Mesendoderm (in vitro differentiated cells): ENCODE measurements at regions not wholly inside any gene's neighbourhood (a gene's known extent, or its start where the extent isn't known, plus 50 kb on each side); places are given as distances from the start of the nearest gene placed in this dataset.

ENCODE experiments used
- DNase-seq: peaks from one replicate; pipeline ENCODE4 v3.0.0; 2013
- H2AK5ac ChIP-seq: 2 replicates; pipeline ENCODE4 v1.6.1; 2013; ENCODE audit warnings: low read length, inconsistent platforms
- H2BK120ac ChIP-seq: 2 replicates; pipeline ENCODE4 v1.6.1; 2013; ENCODE audit warnings: low read depth, mild to moderate bottlenecking, low read length, moderate library complexity, mixed read lengths
- H2BK15ac ChIP-seq: replicated peaks from 2 replicates; pipeline ENCODE4 v1.6.1; 2013; ENCODE audit warnings: low read depth, mild to moderate bottlenecking, moderate library complexity
- H2BK5ac ChIP-seq: 2 replicates; pipeline ENCODE4 v1.6.1; 2013; ENCODE audit warnings: low read length, inconsistent platforms
- H3K18ac ChIP-seq: 2 replicates; pipeline ENCODE4 v1.6.1; 2013; ENCODE audit warnings: mild to moderate bottlenecking, low read length, mixed read lengths
- H3K23ac ChIP-seq: one replicate; pipeline ENCODE4 v1.6.1; 2013; ENCODE audit warnings: low read length
- H3K27ac ChIP-seq: 2 replicates; pipeline ENCODE4 v1.5.1; 2013; ENCODE audit warnings: low read depth, mild to moderate bottlenecking, inconsistent platforms, low read length, moderate library complexity
- H3K27me3 ChIP-seq: 2 replicates; pipeline ENCODE4 v1.6.1; 2013; ENCODE audit warnings: low read length, control low read depth, mild to moderate bottlenecking, inconsistent platforms; ENCODE audit not compliant: insufficient read depth, poor library complexity
- H3K36me3 ChIP-seq: 2 replicates; pipeline ENCODE4 v1.6.1; 2013; ENCODE audit warnings: low read length, inconsistent platforms; ENCODE audit not compliant: control insufficient read depth, insufficient read depth
- H3K4ac ChIP-seq: one replicate; pipeline ENCODE4 v1.6.1; 2013; ENCODE audit warnings: low read depth, mild to moderate bottlenecking, low read length, moderate library complexity
- H3K4me1 ChIP-seq: 2 replicates; pipeline ENCODE4 v1.6.1; 2013; ENCODE audit warnings: low read depth, low read length, inconsistent platforms; ENCODE audit not compliant: control insufficient read depth
- H3K4me2 ChIP-seq: 2 replicates; pipeline ENCODE4 v1.6.1; 2013; ENCODE audit warnings: low read length
- H3K4me3 ChIP-seq: 2 replicates; pipeline ENCODE4 v1.5.1; 2013; ENCODE audit warnings: mild to moderate bottlenecking, low read length
- H3K56ac ChIP-seq: one replicate; pipeline ENCODE4 v1.6.1; 2013; ENCODE audit warnings: low read length
- H3K79me1 ChIP-seq: 2 replicates; pipeline ENCODE4 v1.6.1; 2013; ENCODE audit warnings: low read length, inconsistent platforms
- H3K79me2 ChIP-seq: 2 replicates; pipeline ENCODE4 v1.6.1; 2013; ENCODE audit warnings: mild to moderate bottlenecking, low read length; ENCODE audit not compliant: control insufficient read depth, insufficient read depth
- H3K9ac ChIP-seq: 2 replicates; pipeline ENCODE4 v1.6.1; 2013; ENCODE audit warnings: low read length, inconsistent platforms
- H4K5ac ChIP-seq: one replicate; pipeline ENCODE4 v1.6.1; 2013; ENCODE audit warnings: low read length
- H4K8ac ChIP-seq: one replicate; pipeline ENCODE4 v1.6.1; 2013; ENCODE audit warnings: low read depth, mild to moderate bottlenecking, control low read depth, low read length, moderate library complexity
- WGBS: extraction: QIAGEN DNeasy Blood & Tissue Kit; methylation state at CpG from one replicate; pipeline ENCODE4 v1.1.7; 2013; ENCODE audit warnings: low lambda C conversion rate, missing lambda C conversion rate; ENCODE audit not compliant: insufficient coverage; ENCODE audit errors: extremely low coverage; 5-methylcytosine and 5-hydroxymethylcytosine counted together

DNA sequence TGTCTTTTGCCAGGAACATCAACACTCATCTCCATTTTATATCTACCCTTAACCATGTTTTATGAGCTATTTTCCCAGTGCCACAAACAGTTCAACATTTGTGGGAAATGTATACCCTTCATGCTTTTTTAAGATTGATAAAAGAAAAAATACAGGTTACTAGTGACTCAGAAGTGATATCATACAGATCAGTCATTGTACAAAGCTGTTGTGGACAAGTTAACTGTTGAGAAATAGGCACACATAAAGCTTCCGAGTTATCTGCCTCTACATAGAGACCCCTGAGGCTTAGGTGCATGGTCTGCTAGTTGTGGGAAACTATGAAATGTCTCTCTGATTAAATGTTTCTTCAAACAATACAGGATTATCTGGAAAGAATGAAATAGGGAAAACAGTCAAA lies 96.3 kb downstream of the LSM5 start:
- H3K27ac ChIP-seq = no peak overlapping the region
- H3K4me1 ChIP-seq = no peaks in the 10 kb centered on the region
- H3K9ac ChIP-seq = no peak overlapping the region
- H3K36me3 ChIP-seq = no peaks in the 10 kb centered on the region
- no peak overlapping the region for H3K4ac ChIP-seq
- H3K56ac ChIP-seq = no peak overlapping the region
- no peaks in the 10 kb centered on the region for H3K79me1 ChIP-seq
- WGBS = no CpG with 5 or more reads among the region's 1 CpG
- H2BK5ac ChIP-seq = no peak overlapping the region
- no peak overlapping the region for H3K4me3 ChIP-seq
- no peak overlapping the region for H2AK5ac ChIP-seq
- no peak overlapping the region for H2BK120ac ChIP-seq
- no peak overlapping the region for H4K5ac ChIP-seq
- no peak overlapping the region for H2BK15ac ChIP-seq
- no peak for DNase-seq
- H3K79me2 ChIP-seq = no peaks in the 10 kb centered on the region
- H4K8ac ChIP-seq = no peak overlapping the region
- no peak overlapping the region for H3K18ac ChIP-seq
- H3K23ac ChIP-seq = no peak overlapping the region
- H3K27me3 ChIP-seq = no peaks in the 10 kb centered on the region
- H3K4me2 ChIP-seq = no peak overlapping the region

DNA sequence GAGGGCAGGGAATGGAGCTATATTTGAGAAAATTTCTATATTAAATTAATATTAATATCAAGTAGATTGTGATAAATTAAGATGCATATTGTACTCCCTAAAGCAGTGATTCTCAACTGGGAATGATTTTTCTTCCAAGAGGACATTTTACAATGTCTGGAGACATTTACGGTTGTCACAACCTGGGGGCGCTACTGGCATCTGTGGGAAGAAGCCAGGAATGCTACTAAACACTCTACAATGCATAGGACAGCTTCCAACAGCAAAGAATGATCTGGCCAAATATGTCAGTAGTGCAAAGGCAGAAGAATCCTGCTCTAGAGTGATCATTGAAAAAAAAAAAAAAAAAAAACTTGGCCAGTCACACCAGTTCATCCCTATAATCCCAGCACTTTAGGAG lies 100.0 kb downstream of the LSM5 start:
- Histone ChIP-seq H2BK15ac (no peak overlapping the region), H2BK5ac (no peak overlapping the region), H3K79me2 (no peaks in the 10 kb centered on the region), H3K4me1 (no peaks in the 10 kb centered on the region), H3K79me1 (no peaks in the 10 kb centered on the region), H4K5ac (no peak overlapping the region), H2AK5ac (no peak overlapping the region), H3K27ac (no peak overlapping the region), H3K27me3 (no peaks in the 10 kb centered on the region), H3K9ac (no peak overlapping the region), H3K23ac (no peak overlapping the region), H3K4ac (no peak overlapping the region), H3K4me2 (no peak overlapping the region), H3K18ac (no peak overlapping the region), H3K4me3 (no peak overlapping the region), H3K36me3 (no peaks in the 10 kb centered on the region), H2BK120ac (no peak overlapping the region), H4K8ac (no peak overlapping the region), H3K56ac (no peak overlapping the region)
- no CpG with 5 or more reads among the region's 2 CpGs for WGBS
- DNase-seq = peak; percentile 27

- Histone ChIP-seq H4K8ac (no peak overlapping the region), H2AK5ac (no peak overlapping the region), H3K27ac (no peak overlapping the region), H3K79me1 (no peaks in the 10 kb centered on the region), H3K79me2 (no peaks in the 10 kb centered on the region), H3K23ac (no peak overlapping the region), H2BK15ac (no peak overlapping the region), H4K5ac (no peak overlapping the region), H3K4ac (no peak overlapping the region), H3K9ac (no peak overlapping the region), H3K56ac (no peak overlapping the region), H3K18ac (no peak overlapping the region), H3K36me3 (no peaks in the 10 kb centered on the region), H3K4me3 (no peak overlapping the region), H2BK5ac (no peak overlapping the region), H3K4me1 (no peaks in the 10 kb centered on the region), H2BK120ac (no peak overlapping the region), H3K27me3 (no peaks in the 10 kb centered on the region), H3K4me2 (no peak overlapping the region)
- WGBS = no CpG with 5 or more reads among the region's 2 CpGs
- no peak for DNase-seq
Observed at GRCh38 chr7:32385316-32385956, 104.7 kb downstream of the LSM5 start.

- Histone ChIP-seq H3K4me3 (no peak overlapping the region), H3K4me1 (peaks cover 4% of the 10 kb centered on the region), H3K56ac (no peak overlapping the region), H3K18ac (no peak overlapping the region), H3K23ac (no peak overlapping the region), H3K79me1 (no peaks in the 10 kb centered on the region), H3K79me2 (no peaks in the 10 kb centered on the region), H3K9ac (no peak overlapping the region), H3K27me3 (no peaks in the 10 kb centered on the region), H3K27ac (no peak overlapping the region), H2BK15ac (no peak overlapping the region), H3K4ac (no peak overlapping the region), H3K4me2 (no peak overlapping the region), H2BK120ac (no peak overlapping the region), H3K36me3 (no peaks in the 10 kb centered on the region), H2BK5ac (no peak overlapping the region), H2AK5ac (no peak overlapping the region), H4K8ac (no peak overlapping the region), H4K5ac (no peak overlapping the region)
- DNase-seq = peak; percentile 16
- WGBS = no CpG with 5 or more reads among the region's 4 CpGs
Observed at GRCh38 chr7:32381024-32381601, 109.1 kb downstream of the LSM5 start.

GRCh38 chr7:32379510-32380112 lies 110.6 kb downstream of the LSM5 start:
- Histone ChIP-seq H3K27ac (no peak overlapping the region), H3K79me1 (no peaks in the 10 kb centered on the region), H3K18ac (no peak overlapping the region), H3K27me3 (no peaks in the 10 kb centered on the region), H3K79me2 (no peaks in the 10 kb centered on the region), H3K23ac (no peak overlapping the region), H3K36me3 (no peaks in the 10 kb centered on the region), H2AK5ac (no peak overlapping the region), H3K4me3 (no peak overlapping the region), H3K4me1 (peaks cover 4% of the 10 kb centered on the region), H2BK15ac (no peak overlapping the region), H4K8ac (no peak overlapping the region), H3K9ac (no peak overlapping the region), H2BK5ac (no peak overlapping the region), H2BK120ac (no peak overlapping the region), H3K4me2 (no peak overlapping the region), H4K5ac (no peak overlapping the region), H3K4ac (no peak overlapping the region), H3K56ac (no peak overlapping the region)
- no CpG with 5 or more reads among the region's 2 CpGs for WGBS
- no peak for DNase-seq
